ENCODE measurements at regions not wholly inside any gene's neighbourhood (a gene's known extent, or its start where the extent isn't known, plus 50 kb on each side); places are given as distances from the start of the nearest gene placed in this dataset.

DNA sequence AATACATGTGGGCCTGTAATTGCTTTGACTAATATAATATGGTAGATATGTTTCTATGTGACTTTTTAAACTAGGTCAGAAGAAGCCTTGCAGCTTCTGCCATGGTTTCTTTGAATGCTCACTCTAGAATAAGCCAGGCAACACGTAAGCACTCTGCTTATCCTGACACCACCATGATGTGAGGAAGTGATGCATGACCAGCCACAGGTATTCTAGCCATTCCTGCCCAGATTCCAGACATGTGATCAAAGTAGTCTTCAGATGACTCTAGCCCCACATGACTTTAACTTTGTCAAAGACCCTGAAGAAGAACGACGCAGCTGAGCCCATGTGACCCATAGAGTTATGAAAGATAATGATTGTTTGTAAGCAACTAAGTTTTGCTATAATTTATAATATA, 276.1 kb upstream of the NCAM1 start:
- TF ChIP-seq CTCF (IDR thresholded peaks at IDR 0.05) (no peak), POLR2A (IDR thresholded peaks at IDR 0.05) (no peak)
